ENCODE measurements at regions not wholly inside any gene's neighbourhood (a gene's known extent, or its start where the extent isn't known, plus 50 kb on each side); places are given as distances from the start of the nearest gene placed in this dataset.

DNA sequence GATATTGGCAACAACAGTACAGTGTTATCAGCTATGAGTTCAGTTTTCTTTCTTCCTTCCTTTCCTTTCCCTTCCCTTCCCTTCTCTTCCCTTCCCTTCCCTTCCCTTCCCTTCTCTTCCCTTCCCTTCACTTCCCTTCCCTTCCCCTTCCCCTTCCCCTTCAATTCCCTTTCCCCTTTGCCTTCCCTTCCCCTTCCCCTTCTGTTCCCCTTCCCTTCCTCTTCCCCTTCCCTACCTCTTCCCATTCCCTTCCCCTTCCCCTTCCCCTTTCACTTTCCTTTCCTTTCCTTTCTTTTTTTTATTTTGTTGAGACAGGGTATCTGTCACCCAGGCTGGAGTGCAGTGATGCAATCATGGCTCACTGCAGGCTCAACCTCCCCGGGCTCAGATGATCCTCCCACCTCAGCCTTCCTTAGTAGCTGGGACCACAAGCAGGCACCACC, 72.3 kb upstream of the CAPZB start:
- TF ChIP-seq POLR2AphosphoS5 (IDR thresholded peaks at IDR 0.05) = no peak
- TF ChIP-seq POLR2A (IDR thresholded peaks at IDR 0.05) = no peak
- TF ChIP-seq CTCF (IDR thresholded peaks at IDR 0.05) = no peak

Data from upper lobe of left lung (tissue), 4 donors.